Ureter (tissue), 1 donor: ENCODE measurements at regions not wholly inside any gene's neighbourhood (a gene's known extent, or its start where the extent isn't known, plus 50 kb on each side); places are given as distances from the start of the nearest gene placed in this dataset.
A peak's percentile ranks its signal among the peaks of the same experiment; 100 is the strongest.

ENCODE experiments used
- DNase-seq: peaks from one replicate; pipeline ENCODE4 v3.0.0-alpha.2; 2020; ENCODE audit warnings: low spot score
- donor health status: DM: yes; HTN: yes; CAD: no.

- DNase-seq: no peak
These were observed 128.0 kb downstream of the DLL1 start for GRCh38 chr6:170162775-170163404.

GRCh38 chr6:170162011-170162774 lies 128.7 kb downstream of the DLL1 start:
- DNase-seq: no peak

- DNase-seq: peak; percentile 34
These were observed 130.0 kb downstream of the DLL1 start for GRCh38 chr6:170160628-170161611.

- DNase-seq: no peak
These were observed 130.7 kb downstream of the DLL1 start for GRCh38 chr6:170160031-170160627.

- DNase-seq: peak; percentile 37
These were observed 131.6 kb downstream of the DLL1 start for GRCh38 chr6:170159022-170159965.

GRCh38 chr6:170158296-170159021 lies 132.4 kb downstream of the DLL1 start:
- no peak for DNase-seq

GRCh38 chr6:170157567-170158218 lies 133.2 kb downstream of the DLL1 start:
- DNase-seq: no peak

- no peak for DNase-seq
These were observed 134.2 kb downstream of the DLL1 start for GRCh38 chr6:170156448-170157375.

GRCh38 chr6:170155464-170156196 lies 135.2 kb downstream of the DLL1 start:
- DNase-seq: no peak

GRCh38 chr6:170153436-170154319 lies 137.2 kb downstream of the DLL1 start:
- DNase-seq: no peak

GRCh38 chr6:170152989-170153388 lies 137.9 kb downstream of the DLL1 start:
- no peak for DNase-seq

GRCh38 chr6:170152124-170152926 lies 138.6 kb downstream of the DLL1 start:
- DNase-seq: peak; percentile 74

GRCh38 chr6:170151804-170152123 lies 139.1 kb downstream of the DLL1 start:
- no peak for DNase-seq

GRCh38 chr6:170151321-170151771 lies 139.5 kb downstream of the DLL1 start:
- DNase-seq: no peak

GRCh38 chr6:170150590-170150945 lies 140.3 kb downstream of the DLL1 start:
- no peak for DNase-seq
